NOMO-1 treated with DMSO at 0.1 percent for 48 hours (cell line): ENCODE measurements at regions not wholly inside any gene's neighbourhood (a gene's known extent, or its start where the extent isn't known, plus 50 kb on each side); places are given as distances from the start of the nearest gene placed in this dataset.

Experiments used
- DNase-seq: peaks from one replicate; lab custom pipeline; 2025; ENCODE audit not compliant: unreplicated experiment; lab: John Stamatoyannopoulos, UW

- no peak for DNase-seq
Observed at GRCh38 chr5:89253666-89254352, 370.8 kb upstream of the MEF2C start.

GRCh38 chr5:89246864-89247263 lies 363.9 kb upstream of the MEF2C start:
- no peak for DNase-seq

GRCh38 chr5:89246252-89246651 lies 363.3 kb upstream of the MEF2C start:
- peak; percentile 71 for DNase-seq

- no peak for DNase-seq
Observed at GRCh38 chr5:89243611-89244010, 360.6 kb upstream of the MEF2C start.

GRCh38 chr5:89241186-89241585 lies 358.2 kb upstream of the MEF2C start:
- DNase-seq, result no peak

- no peak for DNase-seq
Observed at GRCh38 chr5:89236900-89237299, 353.9 kb upstream of the MEF2C start.

- DNase-seq, result no peak
Observed at GRCh38 chr5:89233462-89233861, 350.5 kb upstream of the MEF2C start.

GRCh38 chr5:89232139-89232603 lies 349.2 kb upstream of the MEF2C start:
- DNase-seq, result no peak

- no peak for DNase-seq
Observed at GRCh38 chr5:89230178-89230577, 347.2 kb upstream of the MEF2C start.

GRCh38 chr5:89229331-89230070 lies 346.5 kb upstream of the MEF2C start:
- no peak for DNase-seq

- no peak for DNase-seq
Observed at GRCh38 chr5:89228355-89228754, 345.4 kb upstream of the MEF2C start.

- DNase-seq, result no peak
Observed at GRCh38 chr5:89218364-89218763, 335.4 kb upstream of the MEF2C start.

- DNase-seq, result no peak
Observed at GRCh38 chr5:89216606-89217005, 333.6 kb upstream of the MEF2C start.

GRCh38 chr5:89213573-89213972 lies 330.6 kb upstream of the MEF2C start:
- DNase-seq, result no peak

- no peak for DNase-seq
Observed at GRCh38 chr5:89211836-89212235, 328.9 kb upstream of the MEF2C start.

GRCh38 chr5:89208811-89209210 lies 325.8 kb upstream of the MEF2C start:
- DNase-seq, result no peak

GRCh38 chr5:89208392-89208791 lies 325.4 kb upstream of the MEF2C start:
- no peak for DNase-seq

GRCh38 chr5:89204756-89205155 lies 321.8 kb upstream of the MEF2C start:
- no peak for DNase-seq

- DNase-seq, result no peak
Observed at GRCh38 chr5:89203611-89204010, 320.6 kb upstream of the MEF2C start.

GRCh38 chr5:89200899-89201298 lies 317.9 kb upstream of the MEF2C start:
- no peak for DNase-seq

GRCh38 chr5:89199306-89199705 lies 316.3 kb upstream of the MEF2C start:
- DNase-seq, result no peak

GRCh38 chr5:89191374-89191773 lies 308.4 kb upstream of the MEF2C start:
- DNase-seq, result no peak
